Loucy (cell line): ENCODE measurements at regions not wholly inside any gene's neighbourhood (a gene's known extent, or its start where the extent isn't known, plus 50 kb on each side); places are given as distances from the start of the nearest gene placed in this dataset.
"Not testable (repeated sequence)": the region's sequence is repeated elsewhere in the genome, so short reads cannot be mapped to it uniquely, and the experiment has no call there.

Source experiments
- EZH2phosphoT487 ChIP-seq: fragments of 200-600 bp; IDR thresholded peaks from 2 replicates; pipeline ENCODE4 v1.6.1; 2018; ENCODE audit warnings: antibody characterized with exemption, mild to moderate bottlenecking, moderate library complexity, borderline replicate concordance
- TF ChIP-seq, protein P1 (sequence below): fragments of 200-600 bp; sonication (generic); conservative IDR thresholded peaks from 2 replicates; pipeline ENCODE4 v1.5.1; 2014; ENCODE audit warnings: mild to moderate bottlenecking, antibody characterized with exemption, low read length

- TF ChIP-seq, protein P1, sequence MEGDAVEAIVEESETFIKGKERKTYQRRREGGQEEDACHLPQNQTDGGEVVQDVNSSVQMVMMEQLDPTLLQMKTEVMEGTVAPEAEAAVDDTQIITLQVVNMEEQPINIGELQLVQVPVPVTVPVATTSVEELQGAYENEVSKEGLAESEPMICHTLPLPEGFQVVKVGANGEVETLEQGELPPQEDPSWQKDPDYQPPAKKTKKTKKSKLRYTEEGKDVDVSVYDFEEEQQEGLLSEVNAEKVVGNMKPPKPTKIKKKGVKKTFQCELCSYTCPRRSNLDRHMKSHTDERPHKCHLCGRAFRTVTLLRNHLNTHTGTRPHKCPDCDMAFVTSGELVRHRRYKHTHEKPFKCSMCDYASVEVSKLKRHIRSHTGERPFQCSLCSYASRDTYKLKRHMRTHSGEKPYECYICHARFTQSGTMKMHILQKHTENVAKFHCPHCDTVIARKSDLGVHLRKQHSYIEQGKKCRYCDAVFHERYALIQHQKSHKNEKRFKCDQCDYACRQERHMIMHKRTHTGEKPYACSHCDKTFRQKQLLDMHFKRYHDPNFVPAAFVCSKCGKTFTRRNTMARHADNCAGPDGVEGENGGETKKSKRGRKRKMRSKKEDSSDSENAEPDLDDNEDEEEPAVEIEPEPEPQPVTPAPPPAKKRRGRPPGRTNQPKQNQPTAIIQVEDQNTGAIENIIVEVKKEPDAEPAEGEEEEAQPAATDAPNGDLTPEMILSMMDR = not testable (repeated sequence)
- not testable (repeated sequence) for TF ChIP-seq EZH2phosphoT487
Measured at GRCh38 chr16:32880009-32880408, 204.0 kb upstream of the TP53TG3 start.
